OCI-LY7 (cell line): ENCODE measurements at regions not wholly inside any gene's neighbourhood (a gene's known extent, or its start where the extent isn't known, plus 50 kb on each side); places are given as distances from the start of the nearest gene placed in this dataset.

ENCODE experiments used
- BruUV-seq: library from RNA; stranded (reverse); fragments of 400-500 nt; replicated peaks from 2 replicates; lab custom pipeline; 2021; lab: Mats Ljungman, UMichigan
- CTCF ChIA-PET: fragments of 300-600 bp; sonication (Branson Sonifier 250); formaldehyde crosslinking; loops from one replicate; lab custom pipeline; 2022; ENCODE audit warnings: antibody characterized with exemption; ENCODE audit not compliant: unreplicated experiment; lab: Charles Lee
- POLR2A ChIA-PET: fragments of 300-600 bp; sonication (Branson Sonifier 250); formaldehyde crosslinking; loops from one replicate; lab custom pipeline; 2022; ENCODE audit warnings: antibody characterized with exemption; lab: Charles Lee
- DNase-seq: peaks from one replicate; pipeline ENCODE4 v3.0.0-alpha.2; 2015; ENCODE audit warnings: low spot score
- H2AFZ ChIP-seq: fragments of 200-600 bp; sonication (generic), shearing (Covaris generic); 2 replicates; pipeline ENCODE4 v1.6.1; 2014; ENCODE audit warnings: mild to moderate bottlenecking, antibody characterized with exemption, low read length, moderate library complexity
- H3K27ac ChIP-seq: fragments of 200-600 bp; sonication (generic); 2 replicates; pipeline ENCODE4 v1.5.1; 2014; ENCODE audit warnings: mixed run types, low read depth, mild to moderate bottlenecking, moderate library complexity, low read length, inconsistent platforms; ENCODE audit not compliant: poor library complexity, severe bottlenecking
- H3K36me3 ChIP-seq: fragments of 200-600 bp; sonication (generic); 2 replicates; pipeline ENCODE4 v1.6.1; 2014; ENCODE audit warnings: mild to moderate bottlenecking, antibody characterized with exemption, low read length, moderate library complexity, mixed read lengths; ENCODE audit not compliant: insufficient read depth
- H3K4me1 ChIP-seq: fragments of 200-600 bp; sonication (generic); 2 replicates; pipeline ENCODE4 v1.5.1; 2014; ENCODE audit warnings: mild to moderate bottlenecking, low read length; ENCODE audit not compliant: insufficient read depth, poor library complexity, severe bottlenecking
- H3K4me2 ChIP-seq: fragments of 200-600 bp; sonication (generic); 2 replicates; pipeline ENCODE4 v1.6.1; 2014; ENCODE audit warnings: mild to moderate bottlenecking, low read length
- H3K4me3 ChIP-seq: fragments of 200-600 bp; sonication (generic); 2 replicates; pipeline ENCODE4 v1.5.1; 2014; ENCODE audit warnings: mild to moderate bottlenecking, low read depth, low read length; ENCODE audit not compliant: poor library complexity, severe bottlenecking
- H3K79me2 ChIP-seq: fragments of 200-600 bp; sonication (generic); 2 replicates; pipeline ENCODE4 v1.6.1; 2016; ENCODE audit warnings: low read depth, mild to moderate bottlenecking, low read length, moderate library complexity, mixed read lengths; ENCODE audit not compliant: insufficient read depth
- H3K9me2 ChIP-seq: fragments of 200-600 bp; sonication (generic); 2 replicates; pipeline ENCODE4 v1.6.1; 2016; ENCODE audit warnings: mild to moderate bottlenecking, low read length, mixed read lengths; ENCODE audit not compliant: insufficient read depth
- H3K9me3 ChIP-seq: fragments of 200-600 bp; sonication (generic); 2 replicates; pipeline ENCODE4 v1.6.1; 2014; ENCODE audit warnings: mild to moderate bottlenecking, mixed run types, low read length, mixed read lengths
- H4K20me1 ChIP-seq: fragments of 200-600 bp; sonication (generic); 2 replicates; pipeline ENCODE4 v1.6.1; 2014; ENCODE audit warnings: mild to moderate bottlenecking, antibody characterized with exemption, low read length, moderate library complexity, mixed read lengths; ENCODE audit not compliant: insufficient read depth
- CTCF ChIP-seq: fragments of 200-600 bp; sonication (generic); conservative IDR thresholded peaks from 2 replicates; pipeline ENCODE4 v1.5.1; 2014; ENCODE audit warnings: mild to moderate bottlenecking, antibody characterized with exemption, low read length, moderate library complexity, mixed read lengths
- EZH2phosphoT487 ChIP-seq: fragments of 200-600 bp; sonication (generic); IDR thresholded peaks from 2 replicates; pipeline ENCODE4 v1.6.1; 2018; ENCODE audit warnings: low read depth, borderline replicate concordance, mild to moderate bottlenecking, mixed run types, antibody characterized with exemption, low read length, moderate library complexity, mixed read lengths
- intact Hi-C: fragments of 100-400 bp; cut with micrococcal nuclease; formaldehyde crosslinking; loops from one replicate; pipeline ENCODE4 v1.10.0; 2022; ENCODE audit not compliant: unreplicated experiment

- POLR2A ChIA-PET = interaction anchor here (0.6 kb wide), 1 partner anchor 17 kb away, joined by 3 read pairs; no protein-coding TSS in a partner anchor
- CTCF ChIA-PET = no interaction called here
- no peaks in the 10 kb centered on the region for H3K9me2 ChIP-seq
Measured at GRCh38 chr2:7405861-7406715, 488.9 kb downstream of the RNF144A start.

GRCh38 chr2:7407001-7407400, 489.8 kb downstream of the RNF144A start:
- no peak for DNase-seq
- H3K4me3 ChIP-seq = no peak overlapping the region
- ChIA-PET POLR2A (interaction anchor here (1.2 kb wide), 1 partner anchor 15 kb away, joined by 4 read pairs; no protein-coding TSS in a partner anchor), CTCF (no interaction called here)
- no TSS peak for BruUV-seq
- TF ChIP-seq EZH2phosphoT487 (no peak), CTCF (no peak)
- no peaks in the 10 kb centered on the region for H4K20me1 ChIP-seq
- no peak overlapping the region for H3K27ac ChIP-seq
- H3K9me3 ChIP-seq = no peaks in the 10 kb centered on the region
- H3K79me2 ChIP-seq = no peaks in the 10 kb centered on the region
- H3K9me2 ChIP-seq = no peaks in the 10 kb centered on the region
- H2AFZ ChIP-seq = no peak overlapping the region
- H3K4me2 ChIP-seq = no peak overlapping the region
- no peaks in the 10 kb centered on the region for H3K36me3 ChIP-seq
- no peaks in the 10 kb centered on the region for H3K4me1 ChIP-seq
- intact Hi-C loops = no loop called here

More at GRCh38 chr2:7405861-7406715, 488.9 kb downstream of the RNF144A start:
- TF ChIP-seq EZH2phosphoT487 = no peak
- TF ChIP-seq CTCF = no peak
- Histone ChIP-seq H3K9me3 (no peaks in the 10 kb centered on the region), H3K36me3 (no peaks in the 10 kb centered on the region), H3K27ac (no peak overlapping the region), H3K79me2 (no peaks in the 10 kb centered on the region), H2AFZ (no peak overlapping the region), H4K20me1 (no peaks in the 10 kb centered on the region), H3K4me1 (no peaks in the 10 kb centered on the region), H3K4me2 (no peak overlapping the region), H3K4me3 (no peak overlapping the region)
- DNase-seq = no peak
- intact Hi-C loops = no loop called here
- no TSS peak for BruUV-seq
